GM21786 (cell line): ENCODE measurements at regions not wholly inside any gene's neighbourhood (a gene's known extent, or its start where the extent isn't known, plus 50 kb on each side); places are given as distances from the start of the nearest gene placed in this dataset.

Experiments
- ATAC-seq: cut with Tn5 transposase; IDR thresholded peaks from one replicate; pipeline ENCODE4 v1.9.1; 2021; ENCODE audit not compliant: unreplicated experiment

DNA sequence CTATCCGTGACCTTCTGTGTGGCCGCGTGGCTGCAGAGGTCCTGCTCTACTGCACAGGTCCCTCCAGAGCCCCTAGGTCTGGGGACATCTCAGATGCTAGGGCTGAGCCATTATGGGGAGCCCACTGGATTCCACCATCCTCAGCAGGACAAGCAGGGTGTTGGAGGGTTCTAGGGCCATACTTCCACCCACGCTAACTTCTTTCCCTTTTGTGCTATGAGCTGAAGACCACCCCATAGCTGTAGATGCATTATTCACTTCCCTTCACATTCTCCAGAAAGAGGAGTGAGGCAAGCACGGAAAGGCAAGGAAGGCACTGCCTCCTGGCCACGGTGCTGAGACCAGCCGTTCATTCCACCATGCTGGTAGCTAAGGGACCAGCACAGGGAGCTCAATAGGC is 149.5 kb upstream of the MYCN start:
- no peak for ATAC-seq

DNA sequence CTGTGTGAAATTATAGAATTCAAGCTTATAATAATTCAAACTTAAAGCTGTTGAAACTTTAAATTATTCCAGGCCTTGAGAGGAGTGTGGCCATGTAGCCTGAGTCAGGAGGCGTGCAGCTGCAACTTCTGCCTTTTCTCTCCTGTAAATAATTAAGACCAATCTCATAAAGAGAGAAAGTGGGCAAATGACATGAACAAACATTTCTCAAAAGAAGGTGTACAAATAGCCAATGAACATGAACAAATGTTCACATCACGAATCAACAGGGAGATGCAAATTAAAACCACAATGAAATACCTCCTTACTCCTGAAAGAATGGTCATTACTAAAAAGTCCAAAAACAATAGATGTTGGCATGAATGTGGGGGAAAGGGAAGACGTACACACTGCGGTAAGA is 149.1 kb upstream of the MYCN start:
- ATAC-seq, result no peak

DNA sequence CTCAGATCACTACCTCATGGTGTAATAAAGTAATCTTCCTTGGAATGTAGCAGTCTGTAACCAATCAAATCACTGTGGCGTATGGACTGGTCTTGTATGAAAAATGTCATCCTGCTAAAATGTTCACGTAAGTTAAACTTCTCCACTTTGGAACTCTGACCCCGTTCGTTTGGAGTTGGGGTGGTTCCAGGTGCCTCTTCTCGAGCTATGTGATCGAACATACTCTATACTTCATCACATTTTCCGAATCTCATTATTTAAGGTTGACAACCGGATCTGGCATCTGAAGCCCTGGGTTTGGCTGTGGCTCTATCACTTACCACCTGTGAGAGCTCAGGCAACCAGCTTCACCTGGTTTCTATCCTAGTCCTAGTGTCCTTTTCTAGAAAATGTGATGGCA is 148.0 kb upstream of the MYCN start:
- no peak for ATAC-seq

DNA sequence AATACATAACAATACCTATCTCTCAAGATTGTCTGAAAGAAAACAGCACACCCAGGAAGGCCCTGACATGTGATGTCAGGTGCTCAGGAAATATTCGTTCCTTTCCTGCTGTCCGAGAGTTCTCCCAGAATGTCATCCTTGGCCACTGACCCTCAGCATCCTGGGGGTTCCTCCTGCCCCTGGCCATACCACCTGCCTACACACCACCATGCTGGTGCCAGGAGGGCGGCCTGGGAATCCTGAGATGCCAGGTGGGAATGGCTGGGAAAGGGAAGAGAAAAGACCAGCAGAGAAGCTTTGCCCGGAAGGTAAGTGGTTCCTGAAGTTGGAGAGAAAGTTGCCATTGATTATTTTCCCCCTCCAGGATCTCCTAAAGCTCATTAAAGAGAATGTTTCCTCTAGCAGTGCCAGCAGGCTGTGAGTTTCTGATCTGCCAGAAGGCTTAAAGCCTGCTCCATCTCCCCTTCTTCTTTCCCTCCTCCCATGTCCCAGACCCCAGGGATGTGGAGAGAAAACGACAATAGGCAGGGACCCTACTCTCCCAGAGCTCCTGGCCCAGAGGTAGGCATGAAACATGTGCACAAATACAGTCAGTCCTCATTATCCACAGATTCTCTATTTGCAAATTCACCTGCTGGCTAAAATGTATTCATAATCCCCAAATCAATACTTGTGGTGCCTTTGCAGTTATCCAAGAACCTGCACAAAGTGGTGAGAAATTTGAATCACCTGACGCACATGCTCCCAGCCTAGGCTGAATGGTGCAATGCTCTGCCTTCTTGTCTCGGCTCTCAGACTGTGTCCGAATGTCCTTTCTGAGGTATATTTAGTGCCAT is 147.1 kb upstream of the MYCN start:
- no peak for ATAC-seq

DNA sequence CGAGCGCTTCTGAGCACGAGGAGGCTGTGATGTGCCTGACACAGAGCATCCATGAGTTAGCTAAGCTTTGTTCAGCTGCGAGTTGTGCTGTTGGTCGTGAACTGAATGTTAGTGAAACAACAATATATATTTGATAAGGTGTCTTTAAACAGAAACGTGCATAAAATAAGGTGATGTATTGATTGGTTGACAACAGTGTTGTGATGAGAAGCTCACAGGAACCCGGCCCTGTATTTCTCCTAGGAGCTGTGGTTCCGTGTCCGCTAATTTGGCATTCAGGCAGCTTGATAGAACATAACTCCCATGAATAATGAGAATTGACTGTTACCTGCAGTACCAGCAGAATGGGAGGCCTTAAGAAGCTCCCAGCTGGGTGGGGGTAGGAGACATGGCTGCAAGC is 146.4 kb upstream of the MYCN start:
- no peak for ATAC-seq

DNA sequence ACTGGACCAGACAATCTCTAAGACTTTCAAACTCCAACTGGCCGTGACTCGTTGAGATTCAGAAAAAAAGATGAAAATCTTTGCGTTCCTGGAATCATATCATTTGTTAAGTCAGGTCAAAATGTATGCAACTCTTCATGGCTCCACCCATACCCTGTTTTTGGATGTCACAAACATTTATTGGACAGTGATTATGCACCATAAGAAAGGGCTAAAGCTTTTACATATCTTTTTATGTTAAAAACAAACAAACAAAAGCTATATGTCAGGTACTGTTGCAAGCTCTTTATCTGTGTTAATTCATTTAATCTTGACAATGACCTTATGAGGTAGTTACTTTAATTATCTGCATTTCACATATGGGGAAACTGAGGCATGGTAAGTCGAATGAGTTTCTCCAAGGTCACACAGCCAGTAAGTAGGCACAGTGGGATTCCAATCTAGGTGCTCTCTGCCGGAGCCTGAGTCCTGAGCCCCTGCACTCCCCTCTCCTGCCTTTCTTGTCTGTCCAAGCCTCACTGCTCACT is 145.7 kb upstream of the MYCN start:
- no peak for ATAC-seq

DNA sequence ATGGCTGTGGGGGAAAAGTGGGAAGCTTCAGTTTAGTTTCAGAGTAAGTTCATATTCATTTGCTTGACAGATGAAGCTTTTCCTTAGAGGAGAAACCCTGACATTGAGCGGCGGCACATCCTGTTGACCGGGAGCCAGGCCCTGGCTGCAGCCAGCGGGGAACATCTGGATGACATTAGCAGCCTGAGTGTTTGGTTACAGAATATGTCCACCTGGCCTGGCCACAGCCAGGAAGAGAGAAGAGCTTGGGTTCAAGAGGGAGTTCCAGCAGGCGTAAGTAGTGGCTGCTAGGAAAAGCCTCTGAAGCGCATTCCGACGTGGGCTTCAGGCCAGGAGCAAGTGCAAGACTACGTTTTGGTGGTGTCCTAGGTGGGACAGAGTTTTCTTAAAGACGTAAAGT is 144.9 kb upstream of the MYCN start:
- ATAC-seq, result no peak

DNA sequence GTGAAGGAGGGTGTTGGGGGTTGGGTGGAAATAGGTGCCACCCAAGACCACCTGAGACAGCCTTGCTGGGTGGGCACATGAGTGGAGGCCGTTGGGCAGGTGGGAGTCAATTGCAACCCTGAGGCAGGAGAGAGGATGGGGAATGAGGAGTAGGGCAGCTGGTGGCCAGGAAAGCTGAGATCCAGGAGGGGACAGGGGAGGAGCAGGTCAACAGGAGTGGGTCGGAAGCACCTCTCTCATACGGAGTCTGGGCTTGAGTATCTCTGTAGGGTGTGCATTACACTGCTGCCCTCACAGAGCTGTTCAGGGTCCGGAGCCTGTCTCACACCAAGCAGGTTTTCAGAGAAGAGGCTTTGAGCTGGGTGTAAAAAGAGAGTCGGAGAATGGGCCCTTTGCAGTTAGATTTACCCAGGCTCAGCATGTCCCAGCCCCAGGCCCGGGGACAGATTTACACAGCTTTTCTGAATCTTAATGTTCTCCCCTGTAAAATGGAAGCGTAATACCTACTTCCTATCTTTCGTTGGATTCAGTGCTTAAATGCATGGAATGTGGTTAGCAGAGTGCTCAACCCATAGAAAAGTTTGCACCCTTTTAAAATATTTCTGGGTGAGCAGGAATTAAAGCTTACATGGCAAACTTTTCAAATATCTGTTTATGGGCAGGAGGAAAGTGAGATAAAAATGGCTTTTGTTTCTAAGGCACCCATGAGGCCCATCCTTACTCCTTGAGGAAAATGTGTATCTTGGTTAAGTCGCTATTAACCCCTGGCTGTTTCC is 144.0 kb upstream of the MYCN start:
- ATAC-seq, result no peak

DNA sequence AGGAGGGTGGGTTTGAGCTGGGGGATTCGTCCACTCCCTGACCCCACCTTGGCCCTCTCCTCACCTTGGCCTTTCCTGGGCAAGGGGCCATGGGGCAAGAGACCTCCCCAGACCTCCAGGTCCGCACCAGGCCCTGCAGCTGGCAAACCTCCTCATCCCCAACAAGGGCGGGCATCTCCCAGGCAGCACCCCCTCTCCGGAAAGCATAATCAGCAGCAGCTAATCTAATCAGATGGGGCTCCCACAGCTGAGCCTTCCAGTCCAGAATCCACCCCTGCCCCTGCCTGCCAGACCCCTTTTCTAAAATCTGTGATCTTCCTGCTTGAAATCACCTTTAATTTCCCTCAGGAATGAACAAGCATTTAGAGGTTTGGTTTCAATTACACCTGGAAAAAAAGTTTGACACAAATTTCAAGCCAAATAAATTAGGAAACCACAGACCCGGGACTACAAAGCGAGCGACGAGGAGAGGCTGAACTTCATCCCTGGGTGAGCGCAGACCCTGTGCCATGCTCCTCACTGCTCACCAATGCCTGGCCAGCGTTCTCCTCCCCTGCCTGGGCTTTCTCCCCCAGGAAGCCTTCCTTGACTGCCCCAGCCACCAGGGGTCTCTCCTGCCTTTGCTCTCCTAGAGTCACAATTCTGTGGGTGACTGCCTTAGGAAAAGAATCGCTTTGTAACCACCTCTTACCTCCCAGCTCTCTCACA is 143.0 kb upstream of the MYCN start:
- no peak for ATAC-seq

DNA sequence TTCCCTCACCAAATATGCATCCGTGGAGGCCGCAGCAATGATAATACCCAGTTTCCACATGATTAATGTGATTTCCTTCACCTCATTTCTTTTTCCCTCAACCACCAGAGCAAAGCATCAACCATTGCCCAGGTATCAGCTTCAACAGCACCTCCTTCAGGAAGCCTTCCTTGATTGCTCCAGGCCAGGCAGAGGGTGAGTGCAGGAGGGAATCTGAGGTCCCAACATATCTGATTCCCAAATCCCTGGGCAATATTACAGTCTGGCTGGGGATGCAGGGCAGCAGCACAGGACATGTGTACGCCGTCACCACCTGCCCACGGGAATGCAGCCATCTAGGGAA is 142.4 kb upstream of the MYCN start:
- no peak for ATAC-seq

DNA sequence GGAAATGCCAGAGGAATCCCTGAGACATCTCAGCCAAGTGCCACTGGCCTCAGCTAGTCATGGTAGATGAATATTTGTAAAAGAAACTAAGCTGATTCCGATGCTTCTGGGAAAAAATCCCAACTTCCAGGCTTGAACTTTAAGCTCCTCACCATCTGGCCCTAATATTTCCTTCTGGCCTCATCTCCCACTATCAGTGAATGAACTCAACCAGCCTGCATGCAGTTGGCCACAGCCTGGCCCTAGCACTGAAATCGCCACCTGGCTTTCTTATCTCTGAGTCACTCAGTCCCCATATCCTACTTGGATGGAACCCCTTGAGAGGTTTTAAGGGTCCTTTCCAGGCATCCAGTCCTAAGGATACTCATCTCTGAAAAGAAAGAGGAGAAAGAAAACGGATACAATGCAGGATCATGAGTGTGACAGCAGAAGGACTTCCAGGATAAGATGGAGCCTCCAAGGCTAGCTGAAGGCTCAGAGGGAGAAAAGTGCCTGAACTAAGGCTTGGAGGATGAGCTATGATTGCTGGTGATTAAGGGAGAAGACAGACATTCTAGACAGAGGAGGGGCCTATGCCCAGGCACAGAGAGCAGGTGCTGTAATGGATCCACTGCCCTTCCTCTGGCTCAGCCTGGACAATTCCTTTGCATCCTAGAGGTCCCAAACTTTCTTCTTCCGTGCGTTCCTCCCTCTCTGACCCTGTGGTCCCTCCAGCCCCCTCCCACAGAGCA is 141.5 kb upstream of the MYCN start:
- ATAC-seq, result no peak

DNA sequence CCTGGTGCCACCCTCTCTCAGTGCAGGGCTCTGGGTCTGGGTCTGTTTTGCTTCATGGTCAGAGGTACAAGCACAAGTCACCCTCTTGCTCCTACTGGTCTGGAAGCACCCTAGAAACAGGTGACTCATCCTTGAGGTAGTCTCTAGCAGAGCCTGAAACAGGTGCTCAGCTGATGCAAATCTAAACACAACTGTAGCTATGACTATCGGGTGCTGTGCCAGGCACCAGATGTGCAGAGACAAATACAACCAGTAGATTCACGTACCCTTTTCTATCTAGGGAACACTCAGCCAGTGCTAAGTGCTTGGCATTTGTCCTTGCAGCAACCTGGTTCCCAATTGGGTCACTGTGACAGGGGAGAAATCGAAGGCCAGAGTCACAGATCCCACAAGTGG is 140.9 kb upstream of the MYCN start:
- peak; percentile 61 for ATAC-seq

DNA sequence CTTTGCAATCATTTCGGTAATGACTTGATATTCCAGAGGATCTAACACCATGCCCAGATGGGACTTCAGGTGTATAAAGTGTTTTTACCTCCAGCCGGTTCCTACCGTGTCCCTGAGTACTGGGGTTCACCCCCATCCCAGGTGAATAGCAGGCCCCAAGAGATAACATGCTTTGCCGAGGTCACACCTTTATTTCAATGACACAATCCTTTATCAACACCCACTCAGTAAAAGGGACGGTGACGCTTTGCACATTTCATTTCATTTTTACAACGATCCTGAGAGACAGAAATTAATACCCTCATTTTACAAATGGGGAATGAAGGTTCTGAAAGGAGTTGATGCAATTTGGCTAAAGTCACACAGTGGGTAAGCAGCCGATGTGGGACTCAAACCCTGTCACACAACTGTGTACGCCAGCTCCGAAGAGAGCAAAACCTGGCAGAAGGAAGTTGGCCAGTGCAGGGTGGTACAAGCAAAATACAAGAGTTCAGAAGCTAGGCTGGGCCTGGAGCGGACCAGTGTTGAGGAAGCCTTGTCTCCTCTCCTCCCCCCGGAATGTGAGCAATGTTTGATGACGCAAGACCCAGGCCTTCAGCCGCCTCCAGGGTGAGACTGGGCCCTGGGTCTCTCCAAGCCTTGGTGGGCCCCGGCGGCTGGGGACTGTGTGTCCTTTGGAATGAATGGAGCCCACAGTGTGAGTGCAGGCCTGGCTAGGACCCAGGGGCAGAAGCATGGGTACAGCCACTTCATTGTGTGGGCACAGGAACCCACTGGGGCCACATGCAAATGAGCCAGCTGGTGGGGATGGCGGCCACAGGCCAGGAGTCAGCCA is 139.6 kb upstream of the MYCN start:
- no peak for ATAC-seq

DNA sequence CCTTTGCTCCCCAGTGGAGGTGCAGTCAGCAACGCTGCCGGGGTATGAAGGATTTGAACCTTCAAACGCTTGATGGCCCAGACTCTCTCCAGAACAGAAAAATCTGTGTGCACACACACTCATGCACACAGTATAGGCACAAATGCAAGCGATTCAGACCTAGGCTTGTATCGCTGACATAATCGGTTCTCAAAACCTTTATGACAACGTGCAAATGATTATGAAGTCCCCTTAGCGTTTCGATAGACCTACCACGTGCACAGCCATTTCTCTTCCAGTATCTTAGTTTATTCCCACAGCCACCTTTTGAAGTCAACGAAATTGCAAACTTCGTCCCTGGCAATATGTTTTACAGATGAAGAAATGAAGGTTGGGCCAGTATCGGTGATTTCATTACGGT is 138.9 kb upstream of the MYCN start:
- ATAC-seq, result no peak

DNA sequence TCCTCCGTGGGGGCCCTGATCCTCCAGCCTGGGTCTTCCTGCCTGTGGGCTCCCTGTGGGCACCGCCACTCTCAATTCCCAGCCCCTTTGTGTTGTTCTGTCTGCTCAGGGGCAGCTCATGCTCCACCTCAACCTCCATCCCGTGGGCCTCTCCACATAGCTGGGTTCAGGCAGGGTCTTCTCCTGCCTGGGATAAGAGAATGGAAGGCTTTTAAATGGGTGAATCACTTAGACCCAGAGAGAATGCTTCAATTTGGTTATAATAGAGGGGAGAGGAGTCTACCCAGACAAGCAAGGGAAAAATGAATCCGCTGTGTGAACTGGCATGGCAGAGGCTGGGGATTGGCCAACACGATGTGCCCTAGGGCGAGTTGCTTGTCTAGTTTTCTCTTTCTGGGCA is 138.4 kb upstream of the MYCN start:
- ATAC-seq, result no peak

DNA sequence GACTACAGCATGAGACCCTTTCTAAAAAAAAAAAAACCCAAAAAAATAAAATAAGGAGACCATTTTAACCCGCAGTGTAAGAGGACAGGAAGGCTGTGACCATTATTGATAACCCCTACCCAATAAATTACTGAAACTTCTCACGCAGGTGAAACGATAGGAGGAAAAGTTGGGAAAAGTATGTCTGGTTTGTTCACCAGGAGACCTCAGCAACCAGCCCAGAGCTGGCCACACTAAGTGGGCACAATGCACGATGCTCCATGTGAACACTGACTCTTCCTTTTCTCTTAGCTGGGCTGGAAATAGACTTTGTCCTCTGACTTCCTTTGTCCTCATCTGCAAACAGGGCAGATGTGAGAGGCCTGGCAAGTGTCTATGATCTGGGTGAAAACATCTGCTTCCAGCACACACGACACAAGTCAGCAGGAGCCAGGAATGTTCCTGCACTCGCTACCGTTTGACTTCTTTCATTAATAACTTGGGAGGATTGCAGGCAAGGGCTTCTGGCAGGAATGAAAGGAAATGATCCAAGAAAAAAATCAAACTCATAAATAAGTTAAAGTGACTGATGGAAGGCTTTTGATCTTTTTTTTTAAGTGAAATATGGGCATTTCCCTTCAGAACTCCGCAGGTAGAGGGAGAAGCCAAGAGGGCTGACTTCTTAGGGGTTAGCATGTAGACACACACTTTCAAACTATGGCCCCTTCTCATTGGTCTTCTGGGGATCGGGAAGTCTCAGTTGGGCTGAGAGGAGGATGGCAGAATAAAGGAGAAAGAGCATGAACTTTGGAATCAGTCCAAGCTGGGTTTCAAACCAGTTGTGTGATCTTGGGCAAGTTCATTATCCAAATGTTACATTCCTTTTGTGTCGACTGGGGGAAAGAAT is 137.4 kb upstream of the MYCN start:
- ATAC-seq, result no peak

DNA sequence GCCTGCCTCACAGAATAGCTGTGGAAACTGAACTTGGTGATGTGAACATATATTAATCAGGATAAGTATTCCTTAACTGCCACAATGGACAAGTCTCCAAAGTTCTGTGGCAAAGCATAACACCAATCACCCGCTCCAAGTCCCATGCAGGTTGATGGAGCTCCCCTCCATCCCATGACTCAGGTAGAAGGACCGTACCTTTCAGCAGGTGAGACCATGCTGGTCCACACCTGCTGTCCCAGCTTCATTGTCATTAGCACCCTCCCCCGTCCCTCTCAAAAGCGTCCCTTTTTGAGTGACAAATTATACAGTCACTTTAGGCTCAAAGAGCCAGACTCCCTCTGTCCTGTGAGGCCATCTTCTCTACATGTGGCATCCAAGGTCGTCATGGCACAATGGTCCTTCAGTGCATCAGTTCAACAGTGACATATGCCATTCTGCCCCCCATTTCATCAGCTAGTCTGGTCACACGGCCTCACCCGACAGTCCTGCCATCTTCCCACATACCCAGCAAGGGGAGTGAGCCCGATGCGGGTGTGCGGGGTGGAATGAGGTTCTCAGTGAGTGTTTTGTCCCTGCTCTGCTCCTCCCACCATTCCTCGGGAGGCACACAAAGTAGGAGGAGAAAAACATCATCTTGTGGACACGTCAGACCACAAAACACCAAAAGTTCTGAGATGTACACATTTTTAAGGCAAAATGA is 136.7 kb upstream of the MYCN start:
- no peak for ATAC-seq

DNA sequence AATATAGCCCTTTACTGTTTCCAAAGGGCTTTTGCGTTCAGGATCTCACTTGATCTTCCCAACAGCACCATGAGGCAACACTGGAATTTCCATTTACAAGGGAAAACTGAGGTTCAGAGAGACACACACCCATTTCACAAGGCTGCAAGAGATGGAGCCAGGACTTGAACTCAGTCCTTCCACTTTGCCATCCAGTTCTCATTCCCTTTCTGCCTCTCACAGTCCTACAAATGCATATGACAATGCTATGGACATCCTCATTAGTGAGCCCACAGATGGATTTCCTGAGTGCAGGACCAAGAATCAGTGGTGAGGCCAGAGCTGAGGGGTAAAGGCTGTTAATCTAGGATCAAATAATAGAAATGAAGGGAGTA is 136.1 kb upstream of the MYCN start:
- no peak for ATAC-seq

DNA sequence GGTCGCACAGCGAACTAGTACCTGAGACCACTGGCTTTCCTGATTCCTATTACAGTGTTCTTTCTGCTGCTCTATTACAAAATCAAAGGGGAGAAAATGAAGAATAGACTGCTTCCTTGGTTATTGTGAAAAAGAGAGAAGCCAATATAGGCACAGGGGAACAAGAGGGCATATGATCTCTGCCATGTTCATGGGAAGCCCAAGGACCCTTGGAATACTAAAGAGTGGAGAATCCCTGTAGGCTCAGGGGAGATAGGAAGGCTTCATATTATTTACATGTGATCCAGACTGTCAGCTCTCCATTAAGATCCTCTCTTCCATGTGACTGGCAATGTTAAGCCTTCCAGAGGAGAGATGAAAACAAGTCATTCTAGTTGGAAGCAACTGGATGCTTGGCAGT is 135.7 kb upstream of the MYCN start:
- ATAC-seq, result no peak
